ENCODE measurements at regions not wholly inside any gene's neighbourhood (a gene's known extent, or its start where the extent isn't known, plus 50 kb on each side); places are given as distances from the start of the nearest gene placed in this dataset.

- H3K27me3 ChIP-seq (ENCODE audit: control insufficient read depth in 1 of 2, insufficient read depth in 2 of 2, low read length in 2 of 2), result no peaks in the 10 kb centered on the region
- Mint-ChIP-seq H3K36me3 (ENCODE audit: low read depth) (no peaks in the 10 kb centered on the region), H3K27me3 (no peaks in the 10 kb centered on the region), H3K4me3 (no peak overlapping the region), H3K27ac (no peak overlapping the region), H3K4me1 (ENCODE audit: low read depth) (no peaks in the 10 kb centered on the region), H3K9me3 (peaks cover under 1% of the 10 kb centered on the region)
- ChIA-PET POLR2A (no interaction called here), CTCF (no interaction called here)
- H3K9me3 ChIP-seq (ENCODE audit: control insufficient read depth in 1 of 2, insufficient read depth in 1 of 2, low read length in 2 of 2), result no peaks in the 10 kb centered on the region
- H3K4me1 ChIP-seq (ENCODE audit: insufficient read depth, low read length), result no peaks in the 10 kb centered on the region
- intact Hi-C loops (cut with DNase I, micrococcal nuclease), result loop anchor here in 1 of 2 experiments (10.0 kb wide), 1 partner anchor 57 kb away; no protein-coding TSS in a partner anchor
- DNase-seq (no peak), ATAC-seq (ENCODE audit: poor library complexity) (no peak)
- TF ChIP-seq, protein P1, sequence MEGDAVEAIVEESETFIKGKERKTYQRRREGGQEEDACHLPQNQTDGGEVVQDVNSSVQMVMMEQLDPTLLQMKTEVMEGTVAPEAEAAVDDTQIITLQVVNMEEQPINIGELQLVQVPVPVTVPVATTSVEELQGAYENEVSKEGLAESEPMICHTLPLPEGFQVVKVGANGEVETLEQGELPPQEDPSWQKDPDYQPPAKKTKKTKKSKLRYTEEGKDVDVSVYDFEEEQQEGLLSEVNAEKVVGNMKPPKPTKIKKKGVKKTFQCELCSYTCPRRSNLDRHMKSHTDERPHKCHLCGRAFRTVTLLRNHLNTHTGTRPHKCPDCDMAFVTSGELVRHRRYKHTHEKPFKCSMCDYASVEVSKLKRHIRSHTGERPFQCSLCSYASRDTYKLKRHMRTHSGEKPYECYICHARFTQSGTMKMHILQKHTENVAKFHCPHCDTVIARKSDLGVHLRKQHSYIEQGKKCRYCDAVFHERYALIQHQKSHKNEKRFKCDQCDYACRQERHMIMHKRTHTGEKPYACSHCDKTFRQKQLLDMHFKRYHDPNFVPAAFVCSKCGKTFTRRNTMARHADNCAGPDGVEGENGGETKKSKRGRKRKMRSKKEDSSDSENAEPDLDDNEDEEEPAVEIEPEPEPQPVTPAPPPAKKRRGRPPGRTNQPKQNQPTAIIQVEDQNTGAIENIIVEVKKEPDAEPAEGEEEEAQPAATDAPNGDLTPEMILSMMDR (IDR thresholded peaks at IDR 0.05), result no peak
- no peak overlapping the region for H3K27ac ChIP-seq (ENCODE audit: low read depth in 1 of 2, low read length in 2 of 2)
- no peaks in the 10 kb centered on the region for H3K36me3 ChIP-seq (ENCODE audit: insufficient read depth, low read length)
- no peak overlapping the region for H3K4me3 ChIP-seq (ENCODE audit: low read length)
Measured at GRCh38 chr11:80627364-80627763, 1186.5 kb upstream of the TENM4 start.

GRCh38 chr11:80626721-80627120, 1185.9 kb upstream of the TENM4 start:
- Mint-ChIP-seq H3K4me3 (no peak overlapping the region), H3K36me3 (ENCODE audit: low read depth) (no peaks in the 10 kb centered on the region), H3K9me3 (no peaks in the 10 kb centered on the region), H3K4me1 (ENCODE audit: low read depth) (no peaks in the 10 kb centered on the region), H3K27me3 (no peaks in the 10 kb centered on the region), H3K27ac (no peak overlapping the region)
- Histone ChIP-seq H3K27ac (ENCODE audit: low read depth in 1 of 2, low read length in 2 of 2) (no peak overlapping the region), H3K9me3 (ENCODE audit: control insufficient read depth in 1 of 2, insufficient read depth in 1 of 2, low read length in 2 of 2) (no peaks in the 10 kb centered on the region), H3K4me3 (ENCODE audit: low read length) (no peak overlapping the region), H3K4me1 (ENCODE audit: insufficient read depth, low read length) (no peaks in the 10 kb centered on the region), H3K36me3 (ENCODE audit: insufficient read depth, low read length) (no peaks in the 10 kb centered on the region), H3K27me3 (ENCODE audit: control insufficient read depth in 1 of 2, insufficient read depth in 2 of 2, low read length in 2 of 2) (no peaks in the 10 kb centered on the region)
- TF ChIP-seq, protein P1 (IDR thresholded peaks at IDR 0.05), result no peak
- CTCF ChIA-PET, result no interaction called here
- POLR2A ChIA-PET, result no interaction called here
- intact Hi-C loops (cut with DNase I, micrococcal nuclease), result loop anchor here in 1 of 2 experiments (10.0 kb wide), 1 partner anchor 58 kb away; no protein-coding TSS in a partner anchor
- ATAC-seq (ENCODE audit: poor library complexity) (no peak), DNase-seq (no peak)

DNA sequence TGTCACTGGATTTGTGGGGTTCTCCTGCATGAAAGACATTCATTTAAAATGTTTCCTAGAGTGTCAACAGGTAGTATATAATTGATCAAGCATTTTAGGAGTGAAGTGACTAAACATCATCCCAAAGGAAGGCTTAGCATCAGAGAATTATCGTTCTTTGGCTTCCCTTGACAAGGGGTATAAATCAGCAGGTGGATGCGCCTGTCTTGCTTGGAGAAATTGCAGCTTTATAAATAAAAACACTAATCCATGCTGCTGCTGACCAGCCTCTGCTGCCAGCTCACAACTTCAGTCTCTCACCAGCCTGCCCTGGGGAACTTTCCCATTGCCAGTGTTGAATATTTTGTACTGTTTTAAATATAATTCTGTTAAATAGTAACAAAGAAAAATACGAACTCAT, 1184.7 kb upstream of the TENM4 start:
- DNase-seq, result no peak

More for the DNA sequence above, 1184.7 kb upstream of the TENM4 start:
- CTCF ChIA-PET, result no interaction called here
- Mint-ChIP-seq H3K4me3 (no peak overlapping the region), H3K27ac (no peak overlapping the region), H3K4me1 (ENCODE audit: low read depth) (no peaks in the 10 kb centered on the region), H3K27me3 (no peaks in the 10 kb centered on the region), H3K9me3 (no peaks in the 10 kb centered on the region), H3K36me3 (ENCODE audit: low read depth) (no peaks in the 10 kb centered on the region)
- Histone ChIP-seq H3K9me3 (ENCODE audit: control insufficient read depth in 1 of 2, insufficient read depth in 1 of 2, low read length in 2 of 2) (no peaks in the 10 kb centered on the region), H3K4me1 (ENCODE audit: insufficient read depth, low read length) (no peaks in the 10 kb centered on the region), H3K27ac (ENCODE audit: low read depth in 1 of 2, low read length in 2 of 2) (no peak overlapping the region), H3K36me3 (ENCODE audit: insufficient read depth, low read length) (no peaks in the 10 kb centered on the region), H3K4me3 (ENCODE audit: low read length) (no peak overlapping the region), H3K27me3 (ENCODE audit: control insufficient read depth in 1 of 2, insufficient read depth in 2 of 2, low read length in 2 of 2) (no peaks in the 10 kb centered on the region)
- ATAC-seq (ENCODE audit: poor library complexity), result no peak
- TF ChIP-seq, protein P1 (IDR thresholded peaks at IDR 0.05), result no peak
- POLR2A ChIA-PET, result no interaction called here
- intact Hi-C loops (cut with DNase I, micrococcal nuclease), result loop anchor here in 1 of 2 experiments (10.0 kb wide), 1 partner anchor 59 kb away; no protein-coding TSS in a partner anchor

Data from CD4-positive, alpha-beta T cell (primary cell).